Activated CD8-positive, alpha-beta T cell treated with anti-CD3 and anti-CD28 coated beads for 36 hours (primary cell): ENCODE measurements at regions not wholly inside any gene's neighbourhood (a gene's known extent, or its start where the extent isn't known, plus 50 kb on each side); places are given as distances from the start of the nearest gene placed in this dataset.

Source experiments
- ATAC-seq: fragments of 200-7000 bp; cut with Tn5 transposase; one replicate; pipeline ENCODE4 v1.10.0; 2021; ENCODE audit warnings: mild to moderate bottlenecking, moderate library complexity
- CTCF ChIA-PET: fragments of 350-600 bp; sonication (Branson Sonifier 250); formaldehyde crosslinking; loops from one replicate; lab custom pipeline; 2021; ENCODE audit warnings: antibody characterized with exemption; lab: Charles Lee
- POLR2A ChIA-PET: fragments of 350-600 bp; sonication (Branson Sonifier 250); formaldehyde crosslinking; loops from one replicate; lab custom pipeline; 2021; ENCODE audit warnings: antibody characterized with exemption; lab: Charles Lee
- DNase-seq: peaks from one replicate; pipeline ENCODE4 v3.0.0-alpha.2; 2020
- H3K27ac Mint-ChIP-seq: one replicate; pipeline ENCODE4 v1.8.0; 2021; ENCODE audit warnings: mild to moderate bottlenecking, mixed read lengths
- H3K27me3 Mint-ChIP-seq: one replicate; pipeline ENCODE4 v1.8.0; 2021; ENCODE audit warnings: mixed read lengths
- H3K36me3 Mint-ChIP-seq: one replicate; pipeline ENCODE4 v1.8.0; 2021; ENCODE audit warnings: low read depth, mixed read lengths
- H3K4me1 Mint-ChIP-seq: one replicate; pipeline ENCODE4 v1.8.0; 2021; ENCODE audit warnings: low read depth, mixed read lengths
- H3K4me3 Mint-ChIP-seq: one replicate; pipeline ENCODE4 v1.8.0; 2021; ENCODE audit warnings: mild to moderate bottlenecking, moderate library complexity, mixed read lengths
- H3K9me3 Mint-ChIP-seq: one replicate; pipeline ENCODE4 v1.8.0; 2021; ENCODE audit warnings: mixed read lengths
- CTCF ChIP-seq: fragments of 200-600 bp; IDR thresholded peaks from one replicate; pipeline ENCODE4 v1.8.0; 2022; ENCODE audit warnings: antibody characterized with exemption, mild to moderate bottlenecking
- intact Hi-C: fragments of 100-400 bp; cut with micrococcal nuclease; formaldehyde crosslinking; loops from one replicate; pipeline ENCODE4 v1.10.0; 2022

DNA sequence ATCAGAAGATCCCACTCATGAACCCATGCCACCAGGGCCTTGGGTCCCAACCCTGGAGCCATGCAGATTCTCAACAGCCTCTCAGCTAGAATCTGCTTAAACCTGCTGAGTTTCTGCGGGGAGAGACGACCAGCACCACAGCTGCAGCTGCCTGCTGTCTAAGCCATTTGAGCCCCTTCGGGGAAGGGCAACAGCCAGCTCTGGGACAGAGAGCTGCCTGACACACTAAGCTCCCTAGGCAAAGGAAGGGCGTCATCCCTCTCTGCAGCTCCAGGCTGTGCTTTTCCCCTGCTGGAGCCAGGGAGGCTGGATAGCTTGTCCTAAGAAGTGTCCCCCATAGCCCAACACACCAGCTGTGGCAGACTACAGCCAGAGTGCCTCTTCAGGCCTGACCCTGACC lies 182.5 kb downstream of the OTOR start:
- Mint-ChIP-seq H3K4me3 (no peak overlapping the region), H3K36me3 (no peaks in the 10 kb centered on the region), H3K9me3 (peaks cover 3% of the 10 kb centered on the region), H3K27me3 (no peaks in the 10 kb centered on the region), H3K27ac (no peak overlapping the region), H3K4me1 (no peaks in the 10 kb centered on the region)
- intact Hi-C loops = no loop called here
- ATAC-seq (no peak), DNase-seq (no peak)
- ChIA-PET POLR2A (no interaction called here), CTCF (no interaction called here)
- no peak for TF ChIP-seq CTCF

- H3K9me3 Mint-ChIP-seq = peaks cover 5% of the 10 kb centered on the region
- H3K27me3 Mint-ChIP-seq = no peaks in the 10 kb centered on the region
- no peak for ATAC-seq
- no peak overlapping the region for H3K27ac Mint-ChIP-seq
- intact Hi-C loops = no loop called here
- H3K36me3 Mint-ChIP-seq = no peaks in the 10 kb centered on the region
- H3K4me3 Mint-ChIP-seq = no peak overlapping the region
- POLR2A ChIA-PET = no interaction called here
- no peak for TF ChIP-seq CTCF
- H3K4me1 Mint-ChIP-seq = no peaks in the 10 kb centered on the region
- no peak for DNase-seq
- CTCF ChIA-PET = no interaction called here
These were observed 190.9 kb downstream of the OTOR start for GRCh38 chr20:16939051-16939450.

GRCh38 chr20:16940701-16941100 lies 192.5 kb downstream of the OTOR start:
- no peak for TF ChIP-seq CTCF

GRCh38 chr20:16942051-16942450 lies 193.9 kb downstream of the OTOR start:
- Mint-ChIP-seq H3K27me3 (no peaks in the 10 kb centered on the region), H3K9me3 (no peaks in the 10 kb centered on the region), H3K4me1 (no peaks in the 10 kb centered on the region), H3K36me3 (no peaks in the 10 kb centered on the region), H3K4me3 (no peak overlapping the region), H3K27ac (no peak overlapping the region)
- ChIA-PET POLR2A (interaction anchor here (0.6 kb wide), 1 partner anchor 36 kb away, joined by 3 read pairs; no protein-coding TSS in a partner anchor), CTCF (no interaction called here)
- intact Hi-C loops = no loop called here
- TF ChIP-seq CTCF = no peak
- no peak for DNase-seq
- ATAC-seq = no peak

More at GRCh38 chr20:16940701-16941100, 192.5 kb downstream of the OTOR start:
- intact Hi-C loops = no loop called here
- ATAC-seq (no peak), DNase-seq (no peak)
- no peak overlapping the region for H3K27ac Mint-ChIP-seq
- POLR2A ChIA-PET = no interaction called here
- H3K27me3 Mint-ChIP-seq = no peaks in the 10 kb centered on the region
- no peak overlapping the region for H3K4me3 Mint-ChIP-seq
- CTCF ChIA-PET = no interaction called here
- H3K36me3 Mint-ChIP-seq = no peaks in the 10 kb centered on the region
- no peaks in the 10 kb centered on the region for H3K4me1 Mint-ChIP-seq
- peaks cover 2% of the 10 kb centered on the region for H3K9me3 Mint-ChIP-seq

DNA sequence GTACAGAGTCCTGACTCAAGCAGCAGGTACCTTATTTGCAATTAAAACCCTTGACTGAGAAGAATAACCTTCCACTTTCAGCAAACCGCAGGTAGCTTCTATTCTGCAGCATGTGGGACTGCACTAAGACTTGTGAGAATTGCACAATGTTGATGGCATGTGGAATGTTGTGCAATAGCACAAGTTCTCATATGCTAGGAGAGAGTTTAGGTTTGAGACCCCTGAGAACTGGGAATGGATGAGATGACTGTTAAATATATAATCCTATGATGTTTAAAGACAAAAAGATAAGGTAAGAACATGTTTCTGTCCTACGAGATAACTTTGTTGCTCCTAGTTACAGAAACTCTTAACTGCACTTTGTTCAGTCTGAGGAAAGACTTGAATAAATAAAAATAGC lies 194.6 kb downstream of the OTOR start:
- no peaks in the 10 kb centered on the region for H3K36me3 Mint-ChIP-seq
- ATAC-seq = no peak
- POLR2A ChIA-PET = interaction anchor here (0.6 kb wide), 1 partner anchor 35 kb away, joined by 3 read pairs; no protein-coding TSS in a partner anchor
- H3K27me3 Mint-ChIP-seq = no peaks in the 10 kb centered on the region
- no peak for DNase-seq
- intact Hi-C loops = no loop called here
- no peaks in the 10 kb centered on the region for H3K9me3 Mint-ChIP-seq
- H3K4me1 Mint-ChIP-seq = no peaks in the 10 kb centered on the region
- H3K27ac Mint-ChIP-seq = no peak overlapping the region
- H3K4me3 Mint-ChIP-seq = no peak overlapping the region
- TF ChIP-seq CTCF = no peak
- CTCF ChIA-PET = no interaction called here
